ENCODE measurements at regions not wholly inside any gene's neighbourhood (a gene's known extent, or its start where the extent isn't known, plus 50 kb on each side); places are given as distances from the start of the nearest gene placed in this dataset.

DNA sequence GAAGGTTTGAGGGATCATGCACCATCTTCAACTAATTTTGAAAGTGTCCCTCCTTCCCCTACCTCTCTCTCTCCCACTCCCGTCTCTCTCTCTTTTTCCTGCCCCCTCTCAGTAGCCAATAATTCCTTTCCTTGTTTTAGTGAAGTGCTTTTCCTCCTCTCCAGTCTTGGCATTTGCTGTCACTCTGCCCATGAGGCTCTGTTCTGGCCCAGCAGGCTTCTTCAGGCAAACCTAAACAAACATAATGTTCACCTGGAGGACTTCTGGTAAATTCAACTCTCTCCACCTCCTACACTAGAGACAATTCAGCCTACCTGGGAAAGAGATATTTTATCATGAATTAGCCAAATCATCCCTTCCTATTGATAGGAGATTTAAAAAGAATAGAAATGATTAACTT lies 86.6 kb upstream of the ADRA1D start:
- TF ChIP-seq, protein P1, sequence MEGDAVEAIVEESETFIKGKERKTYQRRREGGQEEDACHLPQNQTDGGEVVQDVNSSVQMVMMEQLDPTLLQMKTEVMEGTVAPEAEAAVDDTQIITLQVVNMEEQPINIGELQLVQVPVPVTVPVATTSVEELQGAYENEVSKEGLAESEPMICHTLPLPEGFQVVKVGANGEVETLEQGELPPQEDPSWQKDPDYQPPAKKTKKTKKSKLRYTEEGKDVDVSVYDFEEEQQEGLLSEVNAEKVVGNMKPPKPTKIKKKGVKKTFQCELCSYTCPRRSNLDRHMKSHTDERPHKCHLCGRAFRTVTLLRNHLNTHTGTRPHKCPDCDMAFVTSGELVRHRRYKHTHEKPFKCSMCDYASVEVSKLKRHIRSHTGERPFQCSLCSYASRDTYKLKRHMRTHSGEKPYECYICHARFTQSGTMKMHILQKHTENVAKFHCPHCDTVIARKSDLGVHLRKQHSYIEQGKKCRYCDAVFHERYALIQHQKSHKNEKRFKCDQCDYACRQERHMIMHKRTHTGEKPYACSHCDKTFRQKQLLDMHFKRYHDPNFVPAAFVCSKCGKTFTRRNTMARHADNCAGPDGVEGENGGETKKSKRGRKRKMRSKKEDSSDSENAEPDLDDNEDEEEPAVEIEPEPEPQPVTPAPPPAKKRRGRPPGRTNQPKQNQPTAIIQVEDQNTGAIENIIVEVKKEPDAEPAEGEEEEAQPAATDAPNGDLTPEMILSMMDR (IDR thresholded peaks at IDR 0.05): no peak
- no peak for TF ChIP-seq POLR2A (IDR thresholded peaks at IDR 0.05)

Measured in lower leg skin (tissue), 3 donors.